Smooth muscle cell (in vitro differentiated cells): ENCODE measurements at regions not wholly inside any gene's neighbourhood (a gene's known extent, or its start where the extent isn't known, plus 50 kb on each side); places are given as distances from the start of the nearest gene placed in this dataset.

Experiments used
- DNase-seq: peaks from one replicate; lab custom pipeline; 2025; ENCODE audit not compliant: unreplicated experiment; lab: John Stamatoyannopoulos, UW
- H2AFZ ChIP-seq: fragments of 200-600 bp; sonication (generic); 2 replicates; pipeline ENCODE4 v1.6.0; 2016; ENCODE audit warnings: antibody characterized with exemption, low read depth, mild to moderate bottlenecking
- H3F3A ChIP-seq: fragments of 200-600 bp; sonication (generic); 2 replicates; pipeline ENCODE4 v1.6.0; 2017; ENCODE audit warnings: antibody characterized with exemption, low read depth
- H3K27ac ChIP-seq: fragments of 200-600 bp; sonication (generic); 2 replicates; pipeline ENCODE4 v1.5.1; 2016; ENCODE audit warnings: low read depth, mild to moderate bottlenecking
- H3K27me3 ChIP-seq: fragments of 200-600 bp; sonication (generic); 2 replicates; pipeline ENCODE4 v1.6.1; 2016; ENCODE audit warnings: low read depth, mild to moderate bottlenecking
- H3K36me3 ChIP-seq: fragments of 200-600 bp; sonication (generic); 2 replicates; pipeline ENCODE4 v1.5.1; 2016; ENCODE audit warnings: low read depth
- H3K4me1 ChIP-seq: fragments of 200-600 bp; sonication (generic); 2 replicates; pipeline ENCODE4 v1.5.1; 2016; ENCODE audit warnings: low read depth
- H3K4me2 ChIP-seq: fragments of 200-600 bp; sonication (generic); 2 replicates; pipeline ENCODE4 v1.6.0; 2016; ENCODE audit warnings: mild to moderate bottlenecking
- H3K4me3 ChIP-seq: fragments of 200-600 bp; sonication (generic); 2 replicates; pipeline ENCODE4 v1.5.1; 2016; ENCODE audit warnings: mild to moderate bottlenecking
- H3K79me2 ChIP-seq: fragments of 200-600 bp; sonication (generic); 2 replicates; pipeline ENCODE4 v1.6.0; 2016; ENCODE audit warnings: low read depth, mild to moderate bottlenecking
- H3K9ac ChIP-seq: fragments of 200-600 bp; sonication (generic); 2 replicates; pipeline ENCODE4 v1.6.0; 2016; ENCODE audit warnings: low read depth
- H3K9me3 ChIP-seq: fragments of 200-600 bp; sonication (generic); replicated peaks from 2 replicates; pipeline ENCODE4 v1.5.1; 2016; ENCODE audit warnings: low read depth
- H4K20me1 ChIP-seq: fragments of 200-600 bp; sonication (generic); 2 replicates; pipeline ENCODE4 v1.6.0; 2016; ENCODE audit warnings: low read depth
- CTCF ChIP-seq: fragments of 200-600 bp; sonication (generic); IDR thresholded peaks from 2 replicates; pipeline ENCODE4 v1.5.1; 2017; ENCODE audit warnings: borderline replicate concordance, mild to moderate bottlenecking, antibody characterized with exemption; ENCODE audit not compliant: insufficient read depth, poor library complexity, severe bottlenecking
- WGBS: methylation state at CpG from one replicate; pipeline ENCODE4 v1.1.7; 2016; ENCODE audit warnings: low lambda C conversion rate; 5-methylcytosine and 5-hydroxymethylcytosine counted together

GRCh38 chr10:129093641-129094040, 373.4 kb upstream of the MGMT start:
- Histone ChIP-seq H3K36me3 (no peaks in the 10 kb centered on the region), H3K4me1 (no peaks in the 10 kb centered on the region), H3K4me2 (no peak overlapping the region), H3K4me3 (no peak overlapping the region), H2AFZ (no peak overlapping the region), H3K27me3 (no peaks in the 10 kb centered on the region), H4K20me1 (no peaks in the 10 kb centered on the region), H3K9me3 (no peaks in the 10 kb centered on the region), H3K79me2 (no peaks in the 10 kb centered on the region), H3K9ac (no peak overlapping the region), H3K27ac (no peak overlapping the region), H3F3A (no peaks in the 10 kb centered on the region)
- 92% methylated on average over 8 of the region's 8 CpGs for WGBS
- no peak for TF ChIP-seq CTCF
- no peak for DNase-seq

GRCh38 chr10:129094233-129094632, 372.8 kb upstream of the MGMT start:
- H3K36me3 ChIP-seq = no peaks in the 10 kb centered on the region
- no peaks in the 10 kb centered on the region for H3K9me3 ChIP-seq
- no peaks in the 10 kb centered on the region for H3K4me1 ChIP-seq
- H4K20me1 ChIP-seq = no peaks in the 10 kb centered on the region
- no peaks in the 10 kb centered on the region for H3K27me3 ChIP-seq
- no peak overlapping the region for H3K4me2 ChIP-seq
- no peak for DNase-seq
- H2AFZ ChIP-seq = no peak overlapping the region
- no peak overlapping the region for H3K4me3 ChIP-seq
- H3K27ac ChIP-seq = no peak overlapping the region
- no peaks in the 10 kb centered on the region for H3K79me2 ChIP-seq
- 87% methylated on average over 6 of the region's 6 CpGs for WGBS
- TF ChIP-seq CTCF = no peak
- H3K9ac ChIP-seq = no peak overlapping the region
- H3F3A ChIP-seq = no peaks in the 10 kb centered on the region

GRCh38 chr10:129094861-129095260, 372.2 kb upstream of the MGMT start:
- Histone ChIP-seq H2AFZ (no peak overlapping the region), H3K4me1 (no peaks in the 10 kb centered on the region), H3K36me3 (no peaks in the 10 kb centered on the region), H4K20me1 (no peaks in the 10 kb centered on the region), H3K9me3 (no peaks in the 10 kb centered on the region), H3K79me2 (no peaks in the 10 kb centered on the region), H3K4me3 (no peak overlapping the region), H3K27ac (no peak overlapping the region), H3K4me2 (no peak overlapping the region), H3F3A (no peaks in the 10 kb centered on the region), H3K9ac (no peak overlapping the region), H3K27me3 (no peaks in the 10 kb centered on the region)
- no peak for TF ChIP-seq CTCF
- WGBS = 98% methylated on average over 2 of the region's 2 CpGs
- DNase-seq = no peak

GRCh38 chr10:129095680-129096064, 371.4 kb upstream of the MGMT start:
- H3K27me3 ChIP-seq = no peaks in the 10 kb centered on the region
- no peaks in the 10 kb centered on the region for H3K9me3 ChIP-seq
- no peak for DNase-seq
- H3K27ac ChIP-seq = no peak overlapping the region
- no peaks in the 10 kb centered on the region for H4K20me1 ChIP-seq
- no peak overlapping the region for H3K4me2 ChIP-seq
- no peaks in the 10 kb centered on the region for H3K36me3 ChIP-seq
- H3K4me1 ChIP-seq = no peaks in the 10 kb centered on the region
- WGBS = 93% methylated on average over 7 of the region's 7 CpGs
- no peaks in the 10 kb centered on the region for H3F3A ChIP-seq
- no peak overlapping the region for H3K9ac ChIP-seq
- no peaks in the 10 kb centered on the region for H3K79me2 ChIP-seq
- H2AFZ ChIP-seq = no peak overlapping the region
- no peak for TF ChIP-seq CTCF
- no peak overlapping the region for H3K4me3 ChIP-seq
